ENCODE measurements at regions not wholly inside any gene's neighbourhood (a gene's known extent, or its start where the extent isn't known, plus 50 kb on each side); places are given as distances from the start of the nearest gene placed in this dataset.

DNA sequence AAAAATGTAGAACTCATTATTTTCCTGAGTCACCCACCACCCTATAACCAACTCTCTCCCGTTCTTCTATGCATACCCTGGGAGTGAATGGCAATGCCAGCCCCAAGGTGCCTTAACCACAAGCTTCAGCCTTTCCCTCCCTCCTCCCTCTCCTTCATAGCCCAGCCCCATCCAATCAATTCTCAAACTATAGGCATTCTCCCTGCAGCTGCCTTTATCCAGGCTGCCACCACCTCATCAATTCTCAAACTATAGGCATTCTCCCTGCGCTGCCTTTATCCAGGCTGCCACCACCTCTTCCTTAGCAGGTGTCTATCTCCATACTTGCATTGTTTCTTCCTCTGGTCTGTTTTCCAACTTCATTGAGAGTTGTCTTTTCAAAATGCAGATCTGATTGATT, 77.1 kb downstream of the PLEKHG1 start:
- TF ChIP-seq, protein P1, sequence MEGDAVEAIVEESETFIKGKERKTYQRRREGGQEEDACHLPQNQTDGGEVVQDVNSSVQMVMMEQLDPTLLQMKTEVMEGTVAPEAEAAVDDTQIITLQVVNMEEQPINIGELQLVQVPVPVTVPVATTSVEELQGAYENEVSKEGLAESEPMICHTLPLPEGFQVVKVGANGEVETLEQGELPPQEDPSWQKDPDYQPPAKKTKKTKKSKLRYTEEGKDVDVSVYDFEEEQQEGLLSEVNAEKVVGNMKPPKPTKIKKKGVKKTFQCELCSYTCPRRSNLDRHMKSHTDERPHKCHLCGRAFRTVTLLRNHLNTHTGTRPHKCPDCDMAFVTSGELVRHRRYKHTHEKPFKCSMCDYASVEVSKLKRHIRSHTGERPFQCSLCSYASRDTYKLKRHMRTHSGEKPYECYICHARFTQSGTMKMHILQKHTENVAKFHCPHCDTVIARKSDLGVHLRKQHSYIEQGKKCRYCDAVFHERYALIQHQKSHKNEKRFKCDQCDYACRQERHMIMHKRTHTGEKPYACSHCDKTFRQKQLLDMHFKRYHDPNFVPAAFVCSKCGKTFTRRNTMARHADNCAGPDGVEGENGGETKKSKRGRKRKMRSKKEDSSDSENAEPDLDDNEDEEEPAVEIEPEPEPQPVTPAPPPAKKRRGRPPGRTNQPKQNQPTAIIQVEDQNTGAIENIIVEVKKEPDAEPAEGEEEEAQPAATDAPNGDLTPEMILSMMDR (IDR thresholded peaks at IDR 0.05), result no peak
- no peak for TF ChIP-seq POLR2A (IDR thresholded peaks at IDR 0.05)

Measured in body of pancreas (tissue), 4 donors.